Stimulated activated naive CD4-positive, alpha-beta T cell treated with Interleukin-2 at 50 U/mL for 16 hours (primary cell): ENCODE measurements at regions not wholly inside any gene's neighbourhood (a gene's known extent, or its start where the extent isn't known, plus 50 kb on each side); places are given as distances from the start of the nearest gene placed in this dataset.

ENCODE experiments used
- DNase-seq: peaks from one replicate; lab custom pipeline; 2025; lab: John Stamatoyannopoulos, UW

DNA sequence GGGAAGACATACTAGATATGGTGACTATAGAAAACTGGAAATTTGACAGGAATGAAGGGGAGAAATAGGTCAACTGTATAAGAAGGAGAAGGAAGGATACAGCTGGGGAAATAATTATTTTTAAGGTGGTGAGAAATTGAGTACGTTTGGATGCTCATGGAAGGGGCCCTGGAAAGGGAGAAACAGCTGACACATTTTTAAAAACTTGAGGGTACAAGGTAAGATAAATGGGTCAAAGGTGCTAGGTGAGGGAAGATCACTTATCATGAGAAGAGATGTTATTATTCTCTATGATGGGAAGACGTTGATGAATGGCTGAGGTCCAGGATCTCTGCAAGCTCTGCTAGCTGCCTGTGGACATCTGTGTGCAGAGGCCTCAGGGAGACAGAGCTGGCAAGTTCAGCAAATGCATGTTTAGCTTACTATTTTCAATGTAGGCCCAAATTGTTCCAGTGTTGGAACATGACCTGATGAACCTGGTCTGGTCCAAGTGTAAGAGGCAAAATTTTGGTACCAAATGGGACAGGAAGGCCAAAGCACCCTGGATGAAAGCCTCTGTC, 181.7 kb downstream of the MTRR start:
- no peak for DNase-seq

DNA sequence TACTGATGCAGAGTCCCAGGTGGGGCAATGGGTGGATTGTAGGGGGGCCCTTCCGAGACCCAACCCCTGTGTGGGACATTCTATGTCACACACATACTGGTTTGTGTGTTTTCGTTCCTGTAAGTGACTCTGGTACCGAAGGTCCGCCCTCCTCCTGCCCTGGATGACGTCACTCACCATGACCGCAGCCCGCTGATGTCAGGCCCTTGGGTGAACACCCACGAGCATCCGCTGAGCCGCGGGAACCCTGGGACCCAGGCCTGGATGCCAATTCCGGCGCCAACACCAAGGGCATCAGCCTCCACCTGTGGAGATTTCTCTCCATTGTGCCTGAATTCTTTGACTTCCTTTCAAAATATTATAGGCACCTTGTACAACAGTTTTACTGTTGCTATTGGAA, 184.3 kb downstream of the MTRR start:
- DNase-seq: no peak

DNA sequence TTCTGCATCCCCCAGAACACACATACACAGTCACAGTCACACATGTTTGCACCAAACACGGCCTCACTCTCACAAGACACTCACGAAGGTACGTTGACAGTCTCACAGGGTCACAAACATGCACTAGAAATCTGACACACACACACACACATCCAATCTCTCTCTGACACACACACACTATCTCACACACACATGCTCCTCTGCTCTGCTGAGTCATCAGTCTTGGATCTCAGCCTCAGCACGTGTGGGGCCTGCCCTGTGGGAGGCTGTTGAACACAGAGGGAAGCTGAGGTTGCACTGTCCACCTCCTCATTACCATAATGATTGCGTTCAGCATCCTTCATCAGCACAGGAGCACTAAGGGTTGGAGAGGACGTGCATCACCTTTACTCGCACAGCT, 188.8 kb downstream of the MTRR start:
- DNase-seq: no peak

DNA sequence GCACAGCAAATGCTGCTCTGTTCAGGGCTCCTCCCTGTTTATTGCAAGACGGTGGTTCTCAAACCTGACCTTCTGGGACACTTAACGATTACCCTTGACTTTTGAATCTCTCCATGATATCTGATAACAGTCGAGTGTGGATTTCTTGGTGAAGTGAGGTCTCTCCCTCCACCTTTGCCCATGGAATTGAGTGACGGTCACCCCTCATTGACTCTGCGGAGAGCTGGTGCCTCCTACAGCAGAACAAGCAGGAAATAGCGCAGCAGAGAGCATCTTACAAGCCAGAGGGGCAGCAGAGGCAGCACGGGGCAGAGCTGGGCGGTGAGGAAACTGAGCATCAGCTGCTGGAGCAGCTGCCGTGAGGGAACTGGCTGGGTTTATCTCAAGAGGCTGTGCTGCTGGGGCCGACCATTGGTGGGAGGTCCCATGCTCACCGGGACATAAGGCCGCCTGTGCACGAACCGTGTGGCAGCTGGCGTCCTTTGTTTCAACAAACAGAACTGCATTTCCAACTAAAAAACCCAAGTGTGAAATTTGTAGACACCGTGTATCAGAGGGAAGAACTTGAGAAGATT, 189.8 kb downstream of the MTRR start:
- no peak for DNase-seq

DNA sequence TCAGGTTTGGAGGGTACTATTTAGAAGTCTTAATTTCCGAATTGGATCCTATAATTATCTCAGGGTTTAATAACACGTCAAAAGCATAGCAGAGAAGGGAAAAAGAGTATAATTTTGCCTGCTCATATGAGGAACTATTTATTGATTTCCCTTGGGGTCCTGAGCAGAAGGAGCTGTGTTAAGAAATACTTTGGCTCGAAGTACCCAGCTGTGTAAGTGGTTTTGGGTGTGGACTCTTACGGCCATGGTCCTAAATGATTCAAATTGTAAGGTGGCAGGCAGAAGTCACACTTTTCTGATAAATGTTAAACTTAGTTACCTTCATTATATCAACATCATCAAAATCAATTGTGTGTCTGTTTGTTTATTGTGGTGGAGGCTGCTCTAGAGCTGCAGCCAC, 190.4 kb downstream of the MTRR start:
- DNase-seq: no peak

DNA sequence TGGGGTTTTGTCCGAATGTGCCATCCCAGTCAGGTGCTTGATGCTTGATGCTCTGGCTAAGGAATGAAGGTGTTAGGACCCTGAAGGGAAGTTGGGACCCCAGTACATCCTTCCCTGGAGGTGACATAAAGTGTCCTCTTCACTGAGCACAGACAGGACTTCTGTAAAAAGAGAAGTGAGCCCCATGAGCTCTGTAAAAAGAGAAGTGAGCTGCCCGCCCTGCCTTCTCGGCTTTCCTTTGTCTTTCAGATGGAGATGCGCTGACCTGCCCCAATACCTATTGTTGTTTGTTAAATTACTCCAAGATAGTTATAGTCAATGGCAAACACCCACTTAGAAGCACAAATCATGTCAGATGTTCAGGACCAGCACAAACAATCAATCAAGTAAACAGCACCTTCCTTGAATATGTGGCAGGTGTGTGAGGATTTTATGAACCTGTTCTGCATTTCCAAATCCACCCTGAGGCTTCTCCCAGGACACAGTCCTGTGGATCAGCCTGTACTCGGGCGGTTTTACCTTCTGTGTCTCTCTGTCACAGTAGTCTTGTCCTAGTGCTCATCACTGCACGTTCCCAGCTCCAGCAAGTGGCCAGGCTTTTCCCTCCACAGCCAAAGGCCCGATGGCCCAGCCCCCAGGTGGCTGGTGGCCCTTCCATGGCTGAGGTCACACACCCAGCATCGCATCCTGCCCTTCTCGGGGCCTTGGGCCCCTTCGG, 191.4 kb downstream of the MTRR start:
- no peak for DNase-seq

DNA sequence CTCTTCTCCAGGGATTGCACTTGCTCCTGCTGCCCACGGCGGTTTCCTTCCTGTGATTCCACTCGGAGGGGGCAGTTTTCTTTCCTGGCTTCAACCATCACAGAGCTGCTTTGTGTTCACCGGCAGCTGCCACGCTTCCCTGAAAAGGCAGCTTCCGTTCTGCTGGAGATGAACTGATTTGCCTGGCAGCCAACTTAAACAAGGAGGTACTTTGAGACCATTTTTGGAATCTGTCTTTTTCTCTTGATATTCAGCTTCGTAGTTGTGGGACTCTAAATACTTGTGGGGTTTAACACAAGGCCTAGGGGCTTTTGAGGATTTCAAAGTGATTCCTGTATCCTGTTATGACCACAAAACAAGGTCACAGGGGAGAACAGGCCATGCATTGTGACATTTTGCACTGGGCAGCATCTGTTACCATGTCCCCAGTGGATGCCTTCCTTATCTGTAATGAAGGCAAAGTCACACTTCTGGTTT, 192.0 kb downstream of the MTRR start:
- no peak for DNase-seq

DNA sequence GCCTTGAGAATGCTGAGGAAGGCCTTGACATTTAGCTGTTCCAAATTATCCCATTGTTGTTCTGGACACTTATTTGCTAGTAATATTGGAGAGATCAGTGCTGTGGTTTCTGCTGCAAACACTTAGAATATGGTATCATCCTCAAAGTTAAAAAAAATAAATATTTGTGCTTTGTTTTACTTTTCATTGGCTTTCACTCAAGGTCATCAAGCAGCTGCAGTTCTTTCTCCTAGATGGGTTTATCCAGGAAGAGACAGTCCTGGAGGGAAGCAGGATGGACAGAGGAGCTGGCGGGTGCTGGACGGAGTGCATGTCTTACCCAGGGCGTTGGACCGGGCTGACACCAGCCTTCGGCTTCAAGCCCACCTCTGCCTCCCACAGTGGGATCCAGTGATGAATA, 193.6 kb downstream of the MTRR start:
- no peak for DNase-seq

DNA sequence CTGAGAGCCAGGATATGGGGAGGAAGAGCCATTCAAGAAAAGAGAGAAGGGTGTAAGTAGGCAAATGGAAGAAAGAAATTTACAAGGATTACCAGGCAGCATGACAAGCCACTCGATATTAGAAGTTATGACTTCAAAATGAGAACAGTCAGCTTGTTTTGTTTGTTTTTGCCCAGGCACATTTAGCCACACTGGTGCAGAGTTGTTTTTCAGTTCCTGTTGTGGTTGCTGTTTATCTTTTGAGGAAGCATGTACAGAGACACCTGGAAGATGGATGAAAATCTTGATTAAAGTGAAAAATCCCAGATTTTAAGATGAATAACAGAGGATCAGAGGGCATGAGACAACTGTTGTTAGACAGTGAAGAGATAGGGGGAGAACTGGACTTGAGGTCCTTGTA, 199.1 kb downstream of the MTRR start:
- no peak for DNase-seq

DNA sequence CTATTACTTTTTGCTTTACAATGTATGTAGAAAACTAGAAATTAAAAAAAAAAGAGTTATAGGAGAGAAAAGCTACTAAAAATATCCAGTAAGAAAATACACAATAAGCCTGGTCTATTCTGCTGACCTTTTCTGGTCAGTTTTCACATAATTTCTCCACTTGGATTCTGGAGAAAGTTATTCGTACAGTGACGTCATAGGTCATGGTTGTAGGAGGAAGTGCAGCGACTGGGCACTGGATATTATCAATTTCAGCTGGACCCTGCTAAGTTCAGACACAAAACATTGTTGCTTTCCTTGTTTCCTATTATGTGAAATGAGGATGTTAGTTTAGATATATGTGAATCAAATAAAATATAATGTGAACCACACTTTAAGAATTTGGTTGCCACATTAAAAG, 201.2 kb downstream of the MTRR start:
- DNase-seq: no peak

DNA sequence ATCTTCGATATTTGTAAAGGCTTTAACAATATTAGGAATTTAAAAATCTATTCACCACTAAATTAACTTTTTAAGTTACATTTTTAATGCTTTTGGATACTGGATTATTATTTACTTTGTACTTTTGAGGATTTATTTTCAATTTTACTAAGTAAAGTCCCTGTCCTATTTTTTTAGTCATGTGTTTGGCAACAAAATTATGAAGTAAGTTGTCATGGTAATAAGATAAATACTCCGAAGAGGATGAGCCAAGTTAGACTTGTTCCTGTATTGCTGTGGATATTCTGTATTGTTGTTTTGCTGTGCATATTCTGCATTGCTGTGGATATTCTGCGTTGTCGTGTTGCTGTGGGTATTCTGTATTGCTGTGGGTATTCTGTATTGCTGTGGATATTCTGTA, 210.1 kb downstream of the MTRR start:
- no peak for DNase-seq

DNA sequence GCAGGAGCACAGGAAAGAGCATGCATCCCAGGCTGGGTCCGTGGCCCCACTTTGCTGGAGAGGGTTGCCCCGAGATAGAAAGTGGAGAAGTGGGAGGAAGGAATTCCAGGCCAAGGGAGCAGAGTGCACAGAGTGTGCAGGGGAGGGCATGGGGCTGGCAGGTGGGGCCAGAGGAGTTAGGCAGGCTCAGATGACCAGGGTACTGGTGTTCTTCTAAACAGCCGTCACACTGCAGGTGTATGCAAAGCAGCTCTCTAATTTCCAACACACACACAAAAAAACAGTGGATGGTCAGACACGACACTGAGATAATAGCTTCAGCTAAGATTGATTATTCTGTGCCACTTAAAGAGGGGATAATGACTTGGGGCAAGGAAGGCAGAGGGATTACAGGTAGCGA, 212.2 kb downstream of the MTRR start:
- DNase-seq: no peak

DNA sequence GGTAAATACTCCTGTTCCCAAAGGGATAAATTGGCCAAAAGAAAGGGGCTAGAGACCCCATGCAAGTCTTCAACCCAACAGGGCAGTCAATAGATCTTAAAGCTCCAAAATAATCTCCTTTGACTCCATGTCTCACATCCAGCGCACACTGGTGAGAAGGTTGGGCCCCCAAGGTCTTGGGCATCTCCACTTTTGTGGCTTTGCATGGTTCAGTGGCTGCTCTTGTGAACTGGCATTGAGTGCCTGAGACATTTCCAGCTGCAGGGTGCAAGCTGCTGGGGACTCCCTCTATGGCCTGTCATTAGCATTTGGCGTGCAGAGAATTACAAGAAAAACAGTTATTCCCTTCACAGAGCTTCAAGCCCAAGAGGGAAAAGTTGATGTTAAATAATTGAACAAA, 224.7 kb downstream of the MTRR start:
- no peak for DNase-seq

DNA sequence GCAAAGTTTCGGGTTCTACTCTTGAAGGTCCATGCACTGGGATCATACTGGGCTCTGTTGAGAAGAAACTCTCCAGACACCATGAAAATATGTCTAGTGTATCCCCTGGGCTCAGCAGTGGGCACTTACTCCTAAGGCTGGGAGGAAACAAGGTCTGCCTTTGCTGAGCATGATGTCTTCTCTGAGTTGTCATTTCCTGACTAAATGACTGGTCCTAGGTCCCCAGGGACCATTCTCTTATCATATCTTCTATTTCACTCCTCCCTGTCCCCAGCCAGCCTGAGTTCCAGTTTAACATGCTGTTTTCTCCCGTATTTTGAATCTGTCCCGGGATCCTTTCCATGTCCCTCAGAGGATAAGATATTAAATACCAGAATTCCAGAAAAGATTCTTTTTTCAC, 225.4 kb downstream of the MTRR start:
- no peak for DNase-seq

DNA sequence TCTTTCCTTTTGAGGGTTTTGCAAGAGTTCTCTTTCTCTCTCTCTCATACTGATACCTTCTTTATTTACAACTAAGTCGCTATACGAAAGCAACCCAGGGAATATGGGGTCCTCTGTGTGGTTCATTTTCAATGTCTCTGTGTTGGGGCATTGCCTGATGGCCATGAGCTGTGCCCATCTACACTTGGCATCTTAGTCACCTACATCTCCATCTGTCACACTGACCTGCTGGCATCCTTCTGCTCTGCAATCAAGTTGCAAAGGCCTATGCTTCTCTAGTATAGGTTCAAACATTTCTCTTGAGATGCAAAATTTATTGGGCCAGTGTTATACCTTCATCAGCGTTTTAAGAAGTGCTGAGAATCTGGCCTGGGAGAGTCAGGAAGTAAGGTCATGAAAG, 228.2 kb downstream of the MTRR start:
- no peak for DNase-seq

DNA sequence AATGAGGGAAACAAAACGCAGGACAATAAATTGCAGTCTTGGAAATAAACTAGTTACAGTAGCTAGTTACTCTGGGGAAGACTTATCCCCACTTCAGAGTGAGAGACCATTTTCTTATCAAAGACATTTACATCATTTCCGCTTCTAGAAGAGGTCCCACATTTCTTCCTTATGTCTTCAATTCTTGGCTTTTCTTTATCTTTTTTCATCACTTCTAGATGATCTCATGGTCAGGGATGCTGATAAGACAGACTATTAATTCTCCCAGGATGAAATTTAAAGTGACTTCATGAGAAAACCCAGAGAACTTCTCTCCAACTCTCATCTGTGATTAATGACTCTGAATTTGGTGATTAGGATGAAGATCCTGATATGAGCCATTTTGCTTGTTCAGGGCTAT, 229.1 kb downstream of the MTRR start:
- DNase-seq: no peak

DNA sequence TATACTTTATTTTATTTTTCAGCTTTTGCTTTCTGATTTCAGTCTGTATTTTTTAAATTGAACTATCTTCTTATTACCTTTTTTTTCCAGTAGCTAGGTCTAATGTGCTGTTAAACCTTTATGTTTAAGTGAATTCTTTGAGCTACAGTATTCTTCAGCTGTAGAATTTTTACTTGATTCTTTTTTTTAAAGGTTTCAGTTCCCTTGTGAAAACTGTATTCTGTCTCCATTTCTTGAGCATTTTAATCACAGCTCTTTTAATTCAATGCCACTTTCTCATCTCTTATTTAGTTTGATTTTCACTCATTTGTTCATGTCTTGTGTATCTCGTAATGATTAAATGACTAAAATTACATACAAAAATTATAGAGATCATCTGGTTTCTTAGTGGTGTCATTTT, 233.8 kb downstream of the MTRR start:
- DNase-seq: no peak

DNA sequence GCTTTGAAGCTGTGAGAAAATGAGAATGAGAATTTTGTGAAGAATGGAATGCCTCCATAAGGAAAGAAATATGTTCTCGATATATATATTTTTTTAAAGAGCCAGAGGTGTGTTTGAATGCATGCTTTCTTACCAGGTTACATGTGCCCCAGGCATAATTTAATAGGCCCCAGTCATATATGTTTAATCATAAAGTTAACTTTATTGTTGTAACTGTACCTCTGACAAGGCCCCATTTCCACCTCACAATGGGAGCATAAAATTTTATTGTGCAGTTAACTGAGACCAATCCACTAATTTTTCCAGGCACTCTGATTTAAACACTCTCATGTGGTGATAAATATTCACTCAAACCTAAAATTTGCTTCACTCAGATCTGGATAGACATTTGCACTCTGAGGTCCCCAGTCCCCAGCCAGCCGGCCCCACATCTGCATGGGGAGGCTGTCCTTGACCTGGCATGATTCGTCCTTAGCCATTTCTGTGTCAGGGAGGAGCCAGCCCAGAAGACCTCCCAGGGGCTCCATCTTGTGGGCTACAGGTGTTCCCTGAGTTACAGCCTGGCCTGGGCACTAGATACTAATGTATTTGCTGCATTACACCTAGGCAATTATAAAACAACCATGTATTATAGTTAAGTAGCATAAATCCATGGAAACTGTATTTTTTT, 245.8 kb downstream of the MTRR start:
- no peak for DNase-seq

DNA sequence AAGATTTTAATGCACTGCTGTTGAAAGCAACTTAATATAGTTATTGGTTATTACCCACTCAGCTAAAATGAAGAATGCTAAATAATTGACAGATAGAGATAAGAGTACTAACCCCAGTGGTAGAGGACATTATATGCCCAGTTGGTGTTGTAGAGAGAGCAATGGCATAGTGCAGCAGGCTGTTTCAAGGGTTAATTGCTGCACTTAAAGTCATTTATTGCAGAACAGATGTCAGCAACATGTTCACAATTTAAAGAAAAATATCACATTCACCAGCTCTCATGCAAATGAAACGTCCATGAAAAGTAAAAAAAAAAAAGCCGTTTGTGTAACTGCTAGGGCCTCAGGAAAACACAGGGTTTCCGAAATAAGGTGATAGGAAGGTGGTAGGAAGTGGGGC, 254.6 kb downstream of the MTRR start:
- DNase-seq: no peak

DNA sequence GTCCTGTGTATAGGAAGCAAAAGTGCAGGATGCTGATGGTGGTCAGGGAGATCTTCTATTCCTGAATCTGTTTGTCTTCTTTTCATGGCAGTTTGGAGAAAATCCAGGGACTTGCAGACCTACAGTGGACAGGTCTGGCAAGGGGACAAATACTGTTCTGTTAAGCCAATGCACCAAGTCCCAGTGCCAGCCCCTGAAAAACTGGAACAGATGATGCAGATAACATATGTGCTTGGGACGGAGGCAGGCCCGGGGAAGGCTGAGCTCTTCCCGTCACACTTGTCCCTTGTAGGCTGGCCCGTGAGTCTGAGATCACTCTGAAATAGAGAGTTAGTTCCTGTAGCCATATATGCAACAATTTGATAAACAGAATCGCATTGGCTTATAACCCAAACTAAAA, 265.7 kb downstream of the MTRR start:
- DNase-seq: no peak

DNA sequence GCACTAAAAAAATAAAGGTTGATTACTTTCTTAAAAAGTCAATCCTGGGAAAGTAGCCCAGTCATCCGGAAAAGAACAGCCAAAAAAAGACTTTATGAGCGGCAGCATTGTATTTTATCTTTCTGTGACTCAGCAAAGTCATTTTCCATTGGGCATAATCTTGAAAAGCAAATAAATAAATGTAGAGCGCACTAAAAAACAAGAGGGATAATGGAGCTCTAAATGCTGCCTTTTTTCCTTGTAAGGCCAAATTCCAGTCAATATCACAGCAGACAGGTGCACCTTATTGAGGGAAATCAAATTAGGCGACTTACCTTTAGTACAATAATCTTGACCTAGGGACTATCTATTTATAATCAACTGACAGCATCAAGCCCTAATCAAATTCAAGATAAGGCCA, 266.8 kb downstream of the MTRR start:
- no peak for DNase-seq

DNA sequence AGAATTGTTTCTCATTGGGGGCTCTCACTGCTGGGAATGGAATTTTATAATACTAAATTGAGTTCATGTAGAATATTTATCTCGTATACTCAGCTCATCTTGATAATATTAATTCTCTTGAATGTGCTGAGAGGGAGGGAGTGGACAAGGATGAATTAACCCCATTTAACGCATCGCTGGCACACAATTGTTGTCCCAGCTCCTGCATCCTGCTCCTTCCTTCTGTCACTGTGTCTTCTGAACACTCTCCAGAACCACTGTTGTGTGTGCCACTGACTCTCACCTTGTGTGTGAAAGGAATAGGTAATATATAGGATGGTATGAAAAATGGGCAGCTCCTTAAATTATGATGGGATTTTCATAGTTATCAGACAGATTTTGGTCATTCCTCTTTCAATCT, 267.3 kb downstream of the MTRR start:
- DNase-seq: no peak

DNA sequence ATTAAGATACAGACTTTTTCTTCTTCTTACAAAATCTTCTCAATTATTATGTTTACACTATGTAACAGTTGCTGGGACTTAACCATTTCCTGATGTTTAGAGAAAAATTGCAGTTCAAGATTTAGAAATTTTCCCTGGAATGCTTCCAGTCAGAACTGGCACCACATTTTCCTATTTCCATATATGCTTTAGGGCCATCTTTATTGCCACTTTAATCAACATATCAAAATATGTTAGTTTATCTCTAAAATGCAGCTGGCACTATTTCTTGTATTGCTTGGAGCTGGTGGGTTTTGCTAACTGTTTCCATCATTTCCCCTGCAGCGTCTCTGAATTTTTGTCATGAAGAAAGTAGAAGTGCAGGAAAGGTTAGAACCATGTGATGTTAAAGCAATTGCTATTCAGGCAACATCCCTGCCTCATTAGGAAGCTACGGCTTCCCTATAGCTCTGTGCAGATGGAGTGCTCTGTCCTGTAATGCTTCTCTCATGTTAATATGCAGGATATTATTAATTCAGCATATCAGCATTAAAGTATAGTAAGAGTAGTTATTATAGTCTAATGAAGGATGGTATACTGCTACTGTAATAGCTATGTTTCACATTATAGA, 269.1 kb downstream of the MTRR start:
- no peak for DNase-seq
